Activated CD4-positive, CD25-positive, alpha-beta regulatory T cell (primary cell): ENCODE measurements at regions not wholly inside any gene's neighbourhood (a gene's known extent, or its start where the extent isn't known, plus 50 kb on each side); places are given as distances from the start of the nearest gene placed in this dataset.

Source experiments
- DNase-seq, 4 experiments: peaks; one replicate each; lab custom pipeline; 2025; lab: John Stamatoyannopoulos, UW

DNA sequence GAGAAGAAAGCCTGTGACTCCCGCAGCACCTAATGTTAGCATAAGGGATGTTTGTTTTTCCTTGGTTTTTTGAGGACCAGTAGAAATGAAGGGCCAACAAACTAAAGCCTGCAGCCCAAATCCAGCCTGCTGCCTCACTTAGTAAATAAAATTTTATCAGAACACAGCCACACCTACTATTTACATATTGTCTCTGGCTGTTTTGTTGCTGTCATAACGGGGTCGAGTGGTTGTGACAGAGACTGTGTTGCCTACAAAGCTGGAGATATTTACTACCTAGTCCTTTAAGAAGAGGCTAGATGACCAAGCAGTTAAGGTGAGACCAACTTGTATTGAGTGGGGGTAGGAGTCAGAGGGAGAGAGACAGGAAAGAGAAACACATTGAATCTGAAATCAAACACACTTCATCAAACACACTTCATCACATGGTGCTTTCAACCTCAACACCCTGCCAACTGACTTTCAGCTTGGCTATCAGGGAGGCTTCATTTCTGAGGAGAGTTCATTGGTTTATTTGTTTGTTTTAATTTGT is 546.3 kb upstream of the CDH11 start:
- no peak for DNase-seq

DNA sequence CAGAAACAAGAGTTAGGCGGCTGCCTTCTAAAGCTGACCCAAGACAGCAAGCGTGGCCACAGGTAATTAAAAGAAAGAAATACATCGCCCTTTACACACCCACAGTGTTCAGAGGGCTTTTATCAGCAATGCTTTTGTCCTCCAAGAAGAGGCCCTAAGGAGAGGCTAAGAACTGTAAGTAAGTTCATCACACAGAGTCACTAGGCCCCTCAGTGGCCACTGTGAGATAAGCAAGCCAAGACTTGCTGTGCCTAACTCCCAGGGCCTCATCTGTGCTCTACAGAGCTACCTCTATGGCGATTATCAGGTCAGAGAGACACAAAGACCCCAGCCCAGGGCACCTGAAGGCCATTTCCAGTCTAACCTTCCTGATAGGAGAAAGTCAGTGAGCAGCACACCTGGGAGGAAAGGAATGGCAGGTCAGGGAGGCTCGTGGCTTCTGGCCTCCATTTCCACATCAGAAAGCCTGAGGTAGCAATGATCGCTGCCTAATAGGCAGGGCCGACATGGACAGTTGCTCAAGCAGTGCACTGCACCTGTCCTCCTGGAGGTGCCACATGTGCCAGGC is 545.2 kb upstream of the CDH11 start:
- no peak for DNase-seq

DNA sequence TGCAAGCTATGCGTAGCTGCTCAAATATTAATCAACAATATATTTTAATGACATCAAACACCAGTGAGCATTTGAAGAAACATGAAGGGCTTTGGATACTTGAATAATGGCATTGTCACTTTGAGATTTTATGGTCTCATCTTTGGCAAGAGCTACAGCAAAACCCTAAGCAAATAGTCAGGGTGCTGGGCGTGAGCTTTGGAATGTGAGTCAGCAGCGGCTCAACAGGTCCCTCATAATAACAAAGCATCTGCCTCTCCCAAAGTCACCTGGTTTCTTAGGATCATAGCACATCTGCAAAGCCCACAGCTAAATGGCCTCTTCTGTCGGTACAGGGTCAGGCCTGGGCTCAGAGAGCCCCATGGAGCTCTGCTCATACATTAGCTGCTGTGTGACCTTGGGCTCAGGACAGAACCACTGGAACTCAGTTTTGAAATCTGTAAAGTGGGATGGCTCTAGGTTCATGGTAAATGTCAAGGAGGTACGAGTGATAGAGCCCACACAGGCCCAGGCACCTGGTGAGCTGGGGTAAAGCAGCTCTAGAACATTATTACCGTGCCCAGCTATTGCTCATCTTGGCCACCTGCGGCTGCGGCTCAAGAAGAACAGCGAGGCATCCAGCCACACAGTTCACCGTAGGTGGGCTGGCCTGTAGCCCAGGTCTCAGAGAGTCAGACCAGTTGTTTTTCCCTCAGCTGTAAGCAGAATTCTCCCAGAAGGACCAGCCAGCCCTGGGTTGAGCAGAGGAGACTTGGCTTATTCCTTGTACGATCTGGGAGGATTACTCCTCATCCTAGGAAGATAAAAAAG is 544.5 kb upstream of the CDH11 start:
- no peak for DNase-seq

DNA sequence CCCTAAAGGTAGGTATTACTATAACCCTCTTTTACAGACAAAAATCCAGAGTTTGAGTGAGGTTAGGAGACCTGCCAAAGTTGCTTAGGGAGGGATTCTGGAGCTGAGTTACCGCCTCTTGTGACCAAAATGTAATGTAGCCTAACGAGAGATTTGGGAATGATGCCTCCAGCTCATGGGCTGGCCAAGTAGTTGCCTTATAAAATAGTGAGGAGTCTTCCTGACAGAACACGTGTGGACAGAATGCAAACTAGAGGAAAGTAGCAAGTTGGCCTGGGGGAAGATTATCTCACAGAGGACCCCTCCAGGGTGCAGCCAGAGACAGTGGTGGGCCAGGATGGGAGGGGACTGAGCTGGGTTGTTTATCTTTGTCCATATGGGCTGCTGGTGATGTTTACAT is 543.7 kb upstream of the CDH11 start:
- DNase-seq: no peak

DNA sequence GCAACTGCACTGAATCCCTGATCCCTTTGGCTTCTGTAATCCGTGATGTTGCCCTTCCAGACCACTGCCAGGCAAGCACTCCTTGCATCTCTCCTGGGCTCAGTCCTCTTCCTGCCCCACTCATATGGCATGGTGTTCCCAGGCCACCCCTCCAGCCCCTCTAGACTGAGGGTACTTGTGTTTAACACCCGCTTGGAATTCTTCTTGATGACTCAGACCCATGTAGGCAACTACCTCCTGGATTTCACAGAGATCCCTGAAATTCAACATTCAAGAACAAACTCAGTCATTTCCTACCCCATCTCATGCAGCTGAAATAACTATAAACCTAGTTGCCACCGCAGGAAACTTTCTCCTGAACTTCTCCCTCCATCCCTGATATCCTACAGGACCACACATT is 541.9 kb upstream of the CDH11 start:
- no peak for DNase-seq

DNA sequence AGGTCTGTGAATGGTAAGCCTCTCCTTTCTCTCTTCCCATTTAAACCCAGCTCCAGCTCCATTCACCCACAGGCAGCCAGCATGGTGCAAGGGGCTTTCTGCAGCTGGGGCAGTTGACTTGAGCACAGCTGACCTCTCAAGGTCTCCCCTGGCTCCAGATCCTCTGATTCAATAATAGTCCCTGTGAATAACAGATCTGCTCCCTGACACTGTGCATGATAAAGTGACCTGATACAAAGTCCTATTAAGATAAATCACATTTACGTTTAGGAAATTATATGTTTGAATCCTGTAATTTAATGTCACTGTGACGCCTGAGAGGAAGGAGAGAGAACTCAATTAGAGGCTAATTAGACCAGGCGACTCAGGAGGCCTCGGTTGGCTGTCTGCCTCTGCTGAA is 540.4 kb upstream of the CDH11 start:
- DNase-seq: no peak

DNA sequence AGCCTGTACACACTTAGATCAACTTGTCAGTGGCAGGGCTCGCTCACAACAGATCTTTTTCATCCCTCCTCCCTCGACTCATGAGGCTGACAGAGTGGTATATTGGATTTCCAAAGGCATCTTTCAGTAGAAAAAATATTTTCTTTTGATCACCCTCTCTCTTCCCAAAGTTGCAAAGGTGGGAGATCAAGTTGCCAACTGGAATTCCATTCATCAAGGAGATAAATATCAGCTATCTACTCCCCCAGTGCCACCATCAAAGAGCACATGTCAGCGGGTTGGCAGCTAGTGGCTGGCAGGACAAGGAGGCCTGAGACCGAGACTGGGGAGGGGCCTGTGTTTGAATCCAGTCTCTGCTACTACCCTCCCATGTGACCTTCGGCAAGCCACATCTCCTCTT is 539.7 kb upstream of the CDH11 start:
- no peak for DNase-seq

DNA sequence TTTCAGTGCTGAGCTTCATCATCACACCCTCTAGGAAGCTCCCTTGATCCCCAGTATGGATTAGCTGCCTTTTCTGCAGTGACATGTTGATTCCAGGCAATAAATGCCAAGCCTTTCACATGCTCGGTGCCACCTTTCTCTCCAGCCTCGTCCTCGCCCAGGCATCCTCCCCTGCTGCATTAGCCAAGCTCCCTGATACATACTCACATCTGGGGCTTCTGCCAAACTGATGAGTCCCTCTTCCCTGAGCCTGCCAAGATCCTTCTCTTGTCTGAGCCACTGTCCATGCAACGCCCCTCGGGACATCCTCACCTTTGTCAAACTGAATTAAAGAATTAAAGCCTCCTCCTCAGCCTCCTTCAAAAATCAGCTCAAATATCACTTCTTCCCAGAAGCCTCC is 538.5 kb upstream of the CDH11 start:
- no peak for DNase-seq

DNA sequence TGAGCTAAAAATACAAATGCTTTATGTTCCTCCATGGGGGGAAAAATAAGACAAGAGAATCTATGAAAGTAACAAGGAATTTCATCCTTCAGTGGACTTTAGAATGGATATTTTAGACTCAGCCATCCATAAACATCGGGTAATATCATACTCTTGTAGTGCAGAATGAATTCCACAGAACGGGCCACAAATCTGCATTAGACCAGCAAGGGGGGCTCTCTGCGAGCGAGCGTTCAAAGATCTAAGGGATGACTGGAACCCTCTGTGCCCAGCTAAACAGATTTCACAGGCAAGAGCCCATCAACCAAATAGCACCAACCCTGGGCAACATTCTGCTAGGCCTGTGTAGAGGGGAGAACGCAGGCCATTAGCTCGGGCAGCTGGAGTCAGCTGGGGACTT is 537.9 kb upstream of the CDH11 start:
- DNase-seq: no peak

DNA sequence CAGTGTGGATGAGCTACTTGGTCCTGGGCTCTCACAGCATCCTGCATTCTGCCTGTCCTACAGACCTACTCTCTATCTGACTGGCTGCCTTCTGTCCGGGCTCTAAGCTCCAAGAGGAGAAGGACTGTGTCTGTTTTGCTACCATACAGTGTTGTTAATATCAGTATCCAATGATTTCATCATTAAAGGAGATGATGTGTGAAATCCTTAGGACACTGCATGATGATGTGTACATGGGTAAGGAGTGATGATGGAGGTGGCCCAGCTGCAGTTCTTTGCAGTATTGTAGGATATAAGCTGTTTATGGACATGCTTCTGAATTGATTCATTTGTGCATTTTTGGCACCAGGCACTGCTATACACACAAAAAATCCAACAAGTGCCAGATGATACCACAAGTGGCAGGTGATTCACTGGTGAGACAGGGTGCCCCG is 536.9 kb upstream of the CDH11 start:
- DNase-seq: no peak

DNA sequence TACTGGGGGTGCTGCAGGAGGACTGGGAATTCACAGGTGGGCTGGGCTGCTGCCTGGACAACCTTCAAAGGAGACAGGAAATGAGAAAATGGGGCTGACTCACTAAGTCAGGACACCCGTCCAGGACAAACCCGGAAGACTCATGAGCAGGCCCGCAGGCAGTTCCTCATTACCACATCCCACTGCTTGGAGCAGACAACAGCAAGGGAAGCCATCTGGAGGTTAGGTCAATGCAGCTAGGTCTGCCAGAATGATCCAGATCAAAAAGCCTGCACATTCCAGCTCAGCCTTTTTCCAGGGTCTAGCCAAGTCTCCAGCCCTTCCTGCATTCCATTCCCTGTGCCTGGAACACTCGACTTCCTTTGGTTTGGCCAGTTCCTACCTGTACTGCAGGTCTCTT is 536.5 kb upstream of the CDH11 start:
- DNase-seq: no peak

DNA sequence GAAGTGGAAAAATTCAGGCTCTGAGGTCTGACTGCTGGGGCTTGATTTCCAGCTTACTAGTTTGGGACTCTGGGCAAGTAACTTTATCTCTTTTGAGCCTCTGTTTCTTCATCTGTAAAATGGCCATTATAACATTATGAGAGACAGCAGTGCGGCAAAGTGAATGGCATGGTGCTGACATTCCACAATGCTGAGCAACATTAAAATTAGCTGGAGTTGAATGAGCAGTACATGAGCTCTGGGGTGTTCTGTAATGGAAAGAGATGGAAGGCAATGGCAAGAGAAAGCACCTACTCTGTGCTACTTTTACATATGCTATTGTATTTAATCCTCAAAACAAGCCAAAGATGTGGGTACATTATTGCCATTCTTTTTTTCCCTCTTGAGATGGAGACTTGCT is 535.7 kb upstream of the CDH11 start:
- DNase-seq: no peak

DNA sequence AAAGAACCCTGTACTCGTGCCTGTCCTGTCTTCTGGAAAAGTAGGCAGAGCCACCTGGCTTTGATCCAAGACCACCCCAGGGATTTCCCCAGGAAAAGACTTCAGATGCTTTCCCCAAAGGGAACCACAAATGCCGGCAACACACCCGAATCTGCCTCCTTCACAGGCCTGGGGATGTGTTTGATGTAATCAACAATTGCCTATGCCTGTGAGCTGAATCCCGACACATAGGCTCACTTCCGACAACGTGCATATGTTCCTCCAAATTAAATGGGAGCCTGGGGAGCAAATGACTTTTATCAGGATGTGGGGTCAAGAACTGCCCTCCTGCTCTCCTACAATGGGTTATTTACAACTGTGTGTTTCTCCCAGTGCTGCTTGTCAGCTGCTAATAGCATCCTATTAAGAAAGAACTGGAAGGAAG is 535.2 kb upstream of the CDH11 start:
- DNase-seq: no peak

DNA sequence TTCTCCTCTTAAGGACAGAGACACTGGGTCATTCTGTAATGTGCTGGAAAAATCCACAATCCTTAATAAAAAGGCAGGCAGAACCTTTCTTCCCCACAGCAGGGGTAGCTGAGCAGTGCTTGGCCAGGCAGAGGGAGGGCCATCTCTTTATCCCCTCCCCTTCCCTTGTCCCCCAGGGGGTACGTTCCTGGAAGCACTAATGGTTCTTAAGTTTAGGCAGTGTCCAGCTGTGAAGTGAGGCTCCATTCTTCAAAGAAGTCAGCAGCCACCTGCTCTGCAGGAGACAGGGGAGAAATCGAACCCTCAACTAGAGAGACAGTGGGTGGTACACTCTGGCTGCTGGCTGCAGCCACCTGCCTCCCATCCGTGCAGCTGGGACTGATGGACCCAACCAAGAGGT is 533.9 kb upstream of the CDH11 start:
- no peak for DNase-seq

DNA sequence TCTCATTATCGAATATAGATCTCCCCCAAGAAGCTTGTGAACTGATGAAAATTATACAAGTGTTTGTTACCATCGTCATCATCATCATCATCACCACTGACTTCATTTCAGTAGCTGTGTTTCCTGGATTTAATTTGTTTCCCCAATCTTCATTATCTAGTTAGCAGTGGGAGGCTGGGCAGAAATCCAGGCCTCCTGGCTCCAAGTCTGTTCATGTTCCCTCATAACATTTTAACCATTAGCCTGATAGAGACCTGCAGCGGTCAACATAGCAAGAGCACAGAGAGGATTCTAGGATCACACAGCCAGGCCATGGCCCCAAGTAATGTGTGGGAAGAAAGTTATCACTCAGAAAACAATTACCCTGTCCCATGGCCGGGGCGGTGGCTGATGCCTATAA is 526.2 kb upstream of the CDH11 start:
- DNase-seq: no peak

DNA sequence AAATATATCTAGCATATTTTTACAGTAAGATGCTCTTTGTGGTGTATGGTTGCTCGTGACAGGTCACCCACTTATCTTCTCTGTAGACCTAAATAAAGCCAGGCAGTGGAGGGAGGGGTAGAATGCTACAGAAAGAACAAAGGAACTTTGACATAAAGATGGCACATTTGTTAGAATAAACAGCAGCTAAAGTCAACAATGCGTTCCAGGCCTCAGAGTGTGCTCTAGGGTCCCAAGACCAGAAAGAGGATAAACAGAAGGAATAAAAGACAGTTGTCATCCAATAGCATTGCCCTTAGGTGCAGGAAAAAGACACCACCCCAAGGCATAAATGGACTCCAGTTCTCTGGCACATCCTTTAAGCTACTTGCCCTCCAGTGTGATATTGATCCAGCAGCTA is 523.0 kb upstream of the CDH11 start:
- DNase-seq: no peak

DNA sequence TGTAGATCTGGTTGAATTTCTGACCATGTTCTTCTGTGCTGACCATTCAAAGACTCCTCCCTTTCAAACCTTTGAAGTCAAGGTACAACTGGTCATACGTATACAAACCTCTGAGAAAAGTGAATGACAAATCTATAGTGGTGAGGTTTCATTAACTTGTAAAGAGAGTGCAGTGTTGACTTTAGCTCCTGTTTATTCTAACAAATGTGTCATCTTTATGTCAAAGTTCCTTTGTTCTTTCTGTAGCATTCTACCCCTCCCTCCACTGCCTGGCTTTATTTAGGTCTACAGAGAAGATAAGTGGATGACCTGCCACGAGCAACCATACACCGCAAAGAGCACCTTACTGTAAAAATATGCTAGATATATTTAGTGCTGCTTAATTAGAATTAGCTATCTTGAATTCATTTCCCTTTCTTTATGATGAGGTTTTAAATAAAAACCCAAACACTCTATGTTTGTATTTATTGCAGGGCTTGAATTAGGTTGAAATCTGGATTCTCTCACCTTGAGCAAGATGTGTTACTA is 520.0 kb upstream of the CDH11 start:
- no peak for DNase-seq

DNA sequence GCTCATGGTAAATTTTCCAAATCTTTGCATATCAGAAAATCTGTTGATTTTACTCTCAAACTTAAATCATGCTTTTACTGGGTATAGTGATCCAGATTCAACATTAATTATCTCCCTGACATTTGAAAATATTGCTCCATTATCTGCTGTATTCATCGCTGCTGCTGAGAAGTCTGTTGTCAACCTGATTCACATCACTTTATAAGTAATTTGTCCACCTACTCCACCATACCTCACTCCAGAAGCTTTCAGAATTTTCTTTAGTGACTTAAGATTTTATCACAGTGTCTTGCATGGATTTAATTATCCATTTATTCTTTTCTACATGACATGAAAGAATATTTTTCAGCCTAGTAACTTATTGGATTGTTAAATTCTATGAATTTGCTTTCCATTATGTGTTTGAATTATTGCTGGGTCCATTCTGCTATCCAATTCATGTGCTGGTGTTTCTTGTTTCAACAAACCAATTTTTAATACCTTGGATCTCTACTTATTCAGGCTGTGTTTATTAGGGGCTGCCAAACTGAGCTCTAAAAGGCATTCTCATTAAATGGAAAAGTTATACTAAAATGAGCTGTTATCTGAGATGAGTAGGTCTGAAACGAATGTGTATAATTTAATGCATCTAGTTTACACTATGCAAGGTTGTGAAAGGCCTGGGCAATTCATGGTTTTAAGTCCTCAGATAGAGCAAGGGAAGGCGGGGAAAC is 519.3 kb upstream of the CDH11 start:
- no peak for DNase-seq

DNA sequence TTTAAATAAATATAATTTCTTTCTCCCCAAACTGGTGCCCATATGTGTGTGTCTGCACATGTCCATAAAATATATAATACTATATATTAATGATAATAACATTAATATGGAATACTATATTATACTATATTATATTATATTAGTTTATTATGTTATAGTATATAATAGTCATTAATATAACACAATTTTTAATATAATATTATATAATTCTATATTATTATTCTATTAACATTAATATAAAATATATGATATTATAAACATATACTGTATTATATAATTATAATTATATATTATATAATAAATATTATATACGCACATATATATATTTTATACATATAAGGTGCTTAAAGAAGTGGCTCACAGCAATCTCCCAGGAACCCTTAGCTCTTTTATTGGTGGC is 513.0 kb upstream of the CDH11 start:
- no peak for DNase-seq

DNA sequence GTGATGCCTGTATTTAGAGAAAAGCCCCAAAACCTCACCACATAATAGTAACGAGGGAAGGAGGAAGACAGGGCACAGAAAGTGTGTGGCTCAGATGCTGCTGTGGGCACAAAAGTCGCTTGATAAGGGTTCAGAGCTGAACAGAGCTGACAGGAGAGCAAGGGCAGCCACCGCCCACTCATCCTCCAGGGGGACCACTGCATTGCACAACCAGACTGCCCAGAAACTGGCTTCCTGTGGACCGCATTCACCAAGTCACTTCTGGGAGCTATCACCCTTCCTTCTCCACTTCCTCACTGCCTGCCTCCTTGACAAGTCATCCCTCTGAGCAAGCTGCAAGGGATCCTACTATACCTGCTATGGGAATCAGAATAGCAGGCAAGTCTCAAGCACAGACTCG is 512.4 kb upstream of the CDH11 start:
- DNase-seq: no peak

DNA sequence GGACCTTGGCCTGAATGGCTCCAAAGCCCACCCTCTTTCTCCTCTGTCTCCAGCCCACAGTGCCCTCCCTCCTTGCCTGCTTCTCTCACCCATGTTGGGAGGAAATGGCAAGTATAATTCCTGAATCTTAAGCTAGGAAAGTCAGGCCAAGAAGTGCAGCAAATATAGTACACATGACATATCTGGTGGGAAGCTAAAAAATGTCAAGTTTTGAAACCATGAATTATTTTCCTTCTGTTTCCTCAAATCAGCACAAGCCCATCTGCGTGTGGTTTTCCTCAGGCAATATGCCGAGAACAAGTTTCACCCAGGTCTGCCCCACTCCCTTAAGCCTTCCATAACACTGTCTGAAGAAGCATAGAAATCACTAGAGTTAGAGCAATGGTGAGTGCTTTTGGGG is 502.8 kb upstream of the CDH11 start:
- DNase-seq: no peak

DNA sequence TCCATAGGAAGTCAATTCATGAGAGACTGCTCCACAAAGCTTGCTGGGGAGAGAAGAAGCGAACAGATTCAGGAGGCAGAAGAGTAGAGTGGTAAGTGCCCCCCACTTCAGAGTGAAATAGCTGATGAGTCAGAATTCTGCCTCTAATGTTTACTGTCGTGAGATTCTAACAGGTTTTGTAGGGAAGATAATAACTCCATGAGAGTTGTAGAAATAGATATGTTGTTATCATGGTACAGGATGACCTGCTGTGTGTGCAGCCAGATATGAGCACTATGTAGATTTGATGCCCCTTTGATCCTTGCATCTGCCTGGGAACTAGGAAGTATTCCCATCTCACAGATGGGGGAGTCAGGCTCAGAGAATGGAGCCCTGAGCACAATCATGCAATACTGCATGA is 502.4 kb upstream of the CDH11 start:
- DNase-seq: no peak

DNA sequence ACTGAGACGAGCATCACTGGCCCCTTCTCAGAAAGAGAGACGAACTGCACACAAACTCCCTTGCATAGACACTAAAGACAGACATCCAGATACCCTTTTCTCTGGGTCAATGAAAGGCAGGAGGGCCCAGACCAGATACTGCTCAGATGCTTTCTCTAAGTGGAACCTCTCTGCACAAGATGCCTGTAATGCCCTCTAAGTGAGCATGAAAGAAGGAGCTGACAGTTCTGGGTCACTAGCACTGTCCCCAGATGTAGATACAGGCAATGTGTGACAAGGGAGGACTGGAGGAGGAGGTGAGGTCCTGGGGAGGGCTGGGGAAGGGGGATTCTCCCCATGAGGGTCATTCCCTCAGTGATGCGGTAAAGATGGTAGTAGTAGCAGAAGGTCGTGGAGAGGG is 501.0 kb upstream of the CDH11 start:
- DNase-seq: no peak
